ENCODE measurements at regions not wholly inside any gene's neighbourhood (a gene's known extent, or its start where the extent isn't known, plus 50 kb on each side); places are given as distances from the start of the nearest gene placed in this dataset.

- Histone ChIP-seq H3F3A (ENCODE audit: control insufficient read depth, insufficient read depth) (no peaks in the 10 kb centered on the region), H3K27ac (ENCODE audit: low read depth, low read length) (no peak overlapping the region), H3K4me1 (ENCODE audit: control insufficient read depth, low read length) (no peaks in the 10 kb centered on the region), H3K4me3 (ENCODE audit: low read length) (no peak overlapping the region), H3K9me2 (replicated peaks; ENCODE audit: control insufficient read depth, low read length) (no peaks in the 10 kb centered on the region), H3K4me2 (ENCODE audit: low read length) (no peak overlapping the region), H3K27me3 (ENCODE audit: control insufficient read depth, low read length) (no peaks in the 10 kb centered on the region), H3K9me3 (ENCODE audit: control insufficient read depth, insufficient read depth, low read length) (no peaks in the 10 kb centered on the region), H3K79me2 (ENCODE audit: control insufficient read depth, low read length) (no peaks in the 10 kb centered on the region), H3K36me3 (ENCODE audit: control insufficient read depth, low read length) (no peaks in the 10 kb centered on the region), H4K20me1 (ENCODE audit: control insufficient read depth, insufficient read depth, low read depth, low read length) (no peaks in the 10 kb centered on the region)
- TF ChIP-seq CTCF (IDR thresholded peaks at IDR 0.05; ENCODE audit: low read depth, low read length, poor library complexity, severe bottlenecking) (no peak), EZH2phosphoT487 (IDR thresholded peaks at IDR 0.05; ENCODE audit: borderline replicate concordance, low read length) (no peak)
Measured at GRCh38 chr6:164258421-164258820, 843.9 kb downstream of the QKI start.

DNA sequence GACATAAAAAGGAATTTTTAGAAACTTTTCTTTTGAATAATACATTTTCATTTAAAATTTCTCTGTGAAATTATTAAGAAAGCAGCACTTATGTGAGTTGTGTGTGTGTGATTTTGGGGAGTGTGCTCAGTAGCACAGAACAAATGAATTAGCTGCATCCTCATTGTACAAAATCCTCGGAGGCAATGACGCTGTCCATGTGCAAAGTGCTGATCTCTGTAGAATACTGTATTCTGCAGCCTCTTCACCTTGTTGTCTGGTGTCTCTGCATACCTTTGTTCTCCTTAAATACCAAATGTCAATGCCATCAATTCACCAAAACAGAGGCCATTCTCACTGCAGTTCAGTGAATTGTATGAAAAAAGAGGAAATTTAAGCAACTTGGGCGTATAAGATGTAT is 838.4 kb downstream of the QKI start:
- H4K20me1 ChIP-seq (ENCODE audit: control insufficient read depth, insufficient read depth, low read depth, low read length) = no peaks in the 10 kb centered on the region
- no peaks in the 10 kb centered on the region for H3K9me3 ChIP-seq (ENCODE audit: control insufficient read depth, insufficient read depth, low read length)
- no peaks in the 10 kb centered on the region for H3K9me2 ChIP-seq (replicated peaks; ENCODE audit: control insufficient read depth, low read length)
- H3K27me3 ChIP-seq (ENCODE audit: control insufficient read depth, low read length) = no peaks in the 10 kb centered on the region
- no peaks in the 10 kb centered on the region for H3K36me3 ChIP-seq (ENCODE audit: control insufficient read depth, low read length)
- H3K27ac ChIP-seq (ENCODE audit: low read depth, low read length) = no peak overlapping the region
- TF ChIP-seq EZH2phosphoT487 (IDR thresholded peaks at IDR 0.05; ENCODE audit: borderline replicate concordance, low read length) = no peak
- TF ChIP-seq CTCF (IDR thresholded peaks at IDR 0.05; ENCODE audit: low read depth, low read length, poor library complexity, severe bottlenecking) = no peak
- no peaks in the 10 kb centered on the region for H3F3A ChIP-seq (ENCODE audit: control insufficient read depth, insufficient read depth)
- H3K4me2 ChIP-seq (ENCODE audit: low read length) = no peak overlapping the region
- no peak overlapping the region for H3K4me3 ChIP-seq (ENCODE audit: low read length)
- H3K79me2 ChIP-seq (ENCODE audit: control insufficient read depth, low read length) = no peaks in the 10 kb centered on the region
- H3K4me1 ChIP-seq (ENCODE audit: control insufficient read depth, low read length) = no peaks in the 10 kb centered on the region

- H3K27ac ChIP-seq (ENCODE audit: low read depth, low read length) = no peak overlapping the region
- H3K4me1 ChIP-seq (ENCODE audit: control insufficient read depth, low read length) = no peaks in the 10 kb centered on the region
- H3K4me2 ChIP-seq (ENCODE audit: low read length) = no peak overlapping the region
- H3K9me2 ChIP-seq (replicated peaks; ENCODE audit: control insufficient read depth, low read length) = no peaks in the 10 kb centered on the region
- no peaks in the 10 kb centered on the region for H3K79me2 ChIP-seq (ENCODE audit: control insufficient read depth, low read length)
- no peaks in the 10 kb centered on the region for H3F3A ChIP-seq (ENCODE audit: control insufficient read depth, insufficient read depth)
- H3K27me3 ChIP-seq (ENCODE audit: control insufficient read depth, low read length) = no peaks in the 10 kb centered on the region
- TF ChIP-seq EZH2phosphoT487 (IDR thresholded peaks at IDR 0.05; ENCODE audit: borderline replicate concordance, low read length) (no peak), CTCF (IDR thresholded peaks at IDR 0.05; ENCODE audit: low read depth, low read length, poor library complexity, severe bottlenecking) (no peak)
- no peaks in the 10 kb centered on the region for H3K9me3 ChIP-seq (ENCODE audit: control insufficient read depth, insufficient read depth, low read length)
- H3K36me3 ChIP-seq (ENCODE audit: control insufficient read depth, low read length) = no peaks in the 10 kb centered on the region
- H3K4me3 ChIP-seq (ENCODE audit: low read length) = no peak overlapping the region
- no peaks in the 10 kb centered on the region for H4K20me1 ChIP-seq (ENCODE audit: control insufficient read depth, insufficient read depth, low read depth, low read length)
Measured at GRCh38 chr6:164252291-164252690, 837.8 kb downstream of the QKI start.

DNA sequence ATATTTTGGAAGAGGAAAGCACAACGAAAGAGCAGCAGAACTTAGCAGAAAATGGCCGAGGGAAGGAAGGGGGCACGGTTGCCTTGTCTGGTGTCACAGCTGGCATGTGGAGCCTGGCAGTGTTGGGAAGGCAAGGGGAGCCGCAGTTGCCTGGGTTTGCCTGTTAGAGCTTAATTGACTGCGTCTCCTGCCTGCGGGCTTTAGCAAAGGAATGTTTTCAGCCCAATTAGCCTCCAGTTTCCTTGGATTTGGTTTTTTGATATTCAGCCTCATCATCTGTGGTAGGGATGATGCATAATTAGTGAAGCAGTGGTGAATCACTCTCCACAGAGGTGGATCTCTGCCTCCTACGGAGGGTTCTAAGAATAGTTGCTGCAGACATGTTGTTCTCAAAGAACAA is 832.6 kb downstream of the QKI start:
- TF ChIP-seq EZH2phosphoT487 (IDR thresholded peaks at IDR 0.05; ENCODE audit: borderline replicate concordance, low read length) (no peak), CTCF (IDR thresholded peaks at IDR 0.05; ENCODE audit: low read depth, low read length, poor library complexity, severe bottlenecking) (no peak)
- Histone ChIP-seq H3K4me3 (ENCODE audit: low read length) (no peak overlapping the region), H4K20me1 (ENCODE audit: control insufficient read depth, insufficient read depth, low read depth, low read length) (no peaks in the 10 kb centered on the region), H3K9me2 (replicated peaks; ENCODE audit: control insufficient read depth, low read length) (no peaks in the 10 kb centered on the region), H3K9me3 (ENCODE audit: control insufficient read depth, insufficient read depth, low read length) (no peaks in the 10 kb centered on the region), H3K36me3 (ENCODE audit: control insufficient read depth, low read length) (no peaks in the 10 kb centered on the region), H3K4me2 (ENCODE audit: low read length) (no peak overlapping the region), H3K79me2 (ENCODE audit: control insufficient read depth, low read length) (no peaks in the 10 kb centered on the region), H3F3A (ENCODE audit: control insufficient read depth, insufficient read depth) (no peaks in the 10 kb centered on the region), H3K27me3 (ENCODE audit: control insufficient read depth, low read length) (no peaks in the 10 kb centered on the region), H3K4me1 (ENCODE audit: control insufficient read depth, low read length) (no peaks in the 10 kb centered on the region), H3K27ac (ENCODE audit: low read depth, low read length) (no peak overlapping the region)
